AG08395 (cell line): ENCODE measurements at regions not wholly inside any gene's neighbourhood (a gene's known extent, or its start where the extent isn't known, plus 50 kb on each side); places are given as distances from the start of the nearest gene placed in this dataset.
A peak's percentile ranks its signal among the peaks of the same experiment; 100 is the strongest.

Source experiments
- DNase-seq: peaks from one replicate; pipeline ENCODE4 v3.0.0; 2012; ENCODE audit warnings: mixed read lengths, low spot score

- no peak for DNase-seq
Observed at GRCh38 chr9:16342246-16343020, 528.0 kb downstream of the BNC2 start.

- DNase-seq: no peak
Observed at GRCh38 chr9:16343249-16344237, 526.9 kb downstream of the BNC2 start.

GRCh38 chr9:16344343-16344742 lies 526.1 kb downstream of the BNC2 start:
- DNase-seq: peak; percentile 88

DNA sequence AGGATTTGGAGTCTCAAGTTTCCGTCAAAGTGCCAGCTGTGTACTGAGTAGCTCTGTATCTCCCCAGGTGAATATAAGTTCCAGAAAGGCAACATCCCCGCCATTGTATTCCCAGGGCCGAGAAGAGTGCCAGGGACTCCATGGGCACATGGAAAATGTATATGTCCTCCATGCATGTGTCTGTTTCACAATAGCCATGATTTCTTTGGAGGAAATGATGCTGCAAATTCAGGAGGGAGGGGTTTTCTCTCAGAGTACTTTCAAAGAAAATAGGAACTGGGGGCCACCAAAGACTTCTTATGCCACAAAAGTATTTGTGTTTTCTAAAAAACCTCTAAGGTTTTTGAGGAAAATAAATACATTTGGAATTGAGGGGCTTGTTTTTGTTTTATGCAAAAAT lies 524.6 kb downstream of the BNC2 start:
- no peak for DNase-seq

DNA sequence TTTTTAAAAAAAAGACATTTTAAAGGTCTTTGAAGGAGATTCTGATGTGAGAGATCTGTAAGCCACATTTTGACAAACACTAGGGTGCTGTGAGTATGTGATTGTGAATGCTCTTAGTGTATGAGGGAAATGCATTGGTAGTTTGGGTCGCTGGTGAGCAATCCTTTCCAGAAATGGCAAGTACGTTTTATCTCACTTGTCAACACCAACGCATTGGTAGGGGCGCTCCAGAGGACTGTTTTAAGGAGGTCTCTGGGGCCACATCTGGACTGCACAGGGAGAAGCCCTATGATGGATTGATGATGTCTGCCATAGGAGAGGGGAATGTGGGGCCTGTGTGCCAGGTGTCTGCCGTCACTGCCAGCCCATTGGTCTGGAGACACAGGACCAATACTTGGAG lies 522.6 kb downstream of the BNC2 start:
- no peak for DNase-seq

GRCh38 chr9:16348531-16348930 lies 521.9 kb downstream of the BNC2 start:
- no peak for DNase-seq

- no peak for DNase-seq
Observed at GRCh38 chr9:16352251-16352650, 518.2 kb downstream of the BNC2 start.

DNA sequence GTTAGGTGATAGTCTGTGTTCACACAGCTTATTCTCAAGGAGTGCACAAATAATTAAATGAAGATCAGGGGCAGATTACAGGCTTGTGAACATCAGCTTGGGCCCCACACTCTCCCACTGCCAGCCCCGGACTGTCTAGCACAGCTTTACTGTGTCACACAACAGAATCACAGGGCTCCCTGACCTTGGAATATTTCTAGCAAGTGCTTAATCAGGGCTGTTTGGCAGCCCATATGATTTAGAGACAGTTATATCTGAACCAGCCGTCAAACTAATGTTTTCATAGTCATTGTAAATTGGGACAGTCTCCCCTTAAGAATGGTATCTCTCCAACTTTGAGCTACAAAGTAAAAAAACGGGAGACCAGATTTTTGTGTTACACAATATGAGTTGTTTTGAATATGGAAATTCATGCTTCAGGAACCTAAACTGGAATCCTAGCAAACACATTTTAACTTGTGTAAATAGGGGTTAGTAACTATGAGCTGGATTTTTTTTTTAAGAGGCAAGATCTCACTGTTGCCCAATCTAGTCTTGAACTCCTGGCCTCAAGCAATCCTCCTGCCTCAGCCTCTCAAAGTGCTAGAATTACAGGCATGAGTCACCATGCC lies 517.6 kb downstream of the BNC2 start:
- DNase-seq: no peak

DNA sequence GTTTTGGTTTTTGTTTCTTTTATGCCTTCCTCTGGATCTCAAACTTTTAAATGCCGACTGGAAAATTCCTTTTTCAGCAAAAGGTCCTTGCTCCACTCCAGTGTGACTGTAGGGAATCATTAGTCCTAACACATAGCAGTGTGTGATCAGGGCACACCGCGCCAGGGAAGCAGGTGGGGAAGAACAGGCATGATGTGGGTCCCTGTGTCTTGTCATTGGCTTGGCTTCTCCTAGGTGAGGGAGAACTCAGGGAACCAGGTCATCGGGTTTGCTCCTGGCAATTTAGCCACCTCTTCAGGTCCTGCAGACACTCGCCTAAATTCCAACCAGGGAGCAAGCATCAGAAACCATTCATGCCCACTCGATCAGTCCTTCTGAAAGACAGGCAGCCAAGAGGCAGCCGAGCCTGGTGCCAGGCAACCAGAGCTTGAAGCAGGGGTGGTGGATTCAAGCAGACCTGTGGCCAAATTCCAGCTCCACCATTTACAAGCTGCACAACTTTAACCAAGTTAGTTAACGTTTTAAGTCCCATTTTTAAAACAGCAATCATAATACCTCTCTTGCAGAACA lies 514.2 kb downstream of the BNC2 start:
- DNase-seq: no peak

- no peak for DNase-seq
Observed at GRCh38 chr9:16357828-16358227, 512.6 kb downstream of the BNC2 start.

GRCh38 chr9:16358751-16359150 lies 511.7 kb downstream of the BNC2 start:
- no peak for DNase-seq
